ENCODE measurements at regions not wholly inside any gene's neighbourhood (a gene's known extent, or its start where the extent isn't known, plus 50 kb on each side); places are given as distances from the start of the nearest gene placed in this dataset.

GRCh38 chr12:79997096-79997791 lies 62.3 kb upstream of the PPP1R12A start:
- TF ChIP-seq EZH2phosphoT487 (IDR thresholded peaks at IDR 0.05), result no peak
- no peak for TF ChIP-seq CTCF (IDR thresholded peaks at IDR 0.05)
- TF ChIP-seq EZH2 (IDR thresholded peaks at IDR 0.05), result no peak

All from neural progenitor cell (in vitro differentiated cells).